SH-SY5Y (cell line): ENCODE measurements at regions not wholly inside any gene's neighbourhood (a gene's known extent, or its start where the extent isn't known, plus 50 kb on each side); places are given as distances from the start of the nearest gene placed in this dataset.

Experiments
- GATA2 ChIP-seq: IDR thresholded peaks from 2 replicates; pipeline ENCODE4 v1.6.1; 2011; ENCODE audit warnings: mild to moderate bottlenecking, low read depth, low read length
- GATA3 ChIP-seq: IDR thresholded peaks from 2 replicates; pipeline ENCODE4 v1.6.1; 2011; ENCODE audit warnings: low read depth, mild to moderate bottlenecking, low read length, moderate library complexity

GRCh38 chr11:25218036-25218435 is 721.2 kb downstream of the LUZP2 start:
- no peak for TF ChIP-seq GATA3
- TF ChIP-seq GATA2 = no peak
